DMS53 (cell line): ENCODE measurements at regions not wholly inside any gene's neighbourhood (a gene's known extent, or its start where the extent isn't known, plus 50 kb on each side); places are given as distances from the start of the nearest gene placed in this dataset.

Source experiments
- DNase-seq: peaks from one replicate; lab custom pipeline; 2025; lab: John Stamatoyannopoulos, UW

GRCh38 chr10:111131168-111131799, 54.5 kb downstream of the ADRA2A start:
- DNase-seq = peak; percentile 78

DNA sequence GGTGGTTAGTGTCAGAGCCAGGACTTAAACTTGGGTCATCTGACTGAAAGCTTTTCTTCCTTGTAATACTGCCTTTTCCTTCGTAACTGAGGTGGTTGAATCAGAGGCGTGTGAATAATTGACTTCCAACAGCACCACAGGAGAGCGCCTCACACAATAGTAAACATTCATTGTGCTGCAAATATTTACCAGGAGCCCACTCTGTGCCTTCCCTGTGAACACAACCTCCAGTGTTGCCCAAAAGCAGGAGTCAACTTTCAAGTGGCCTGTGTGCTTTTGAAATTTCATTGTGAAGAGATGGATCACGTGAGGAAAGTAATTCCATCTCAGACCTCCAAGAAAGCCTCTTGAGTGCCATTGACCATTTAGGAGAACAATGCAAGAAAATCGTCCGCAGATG, 60.2 kb downstream of the ADRA2A start:
- DNase-seq = peak; percentile 67

DNA sequence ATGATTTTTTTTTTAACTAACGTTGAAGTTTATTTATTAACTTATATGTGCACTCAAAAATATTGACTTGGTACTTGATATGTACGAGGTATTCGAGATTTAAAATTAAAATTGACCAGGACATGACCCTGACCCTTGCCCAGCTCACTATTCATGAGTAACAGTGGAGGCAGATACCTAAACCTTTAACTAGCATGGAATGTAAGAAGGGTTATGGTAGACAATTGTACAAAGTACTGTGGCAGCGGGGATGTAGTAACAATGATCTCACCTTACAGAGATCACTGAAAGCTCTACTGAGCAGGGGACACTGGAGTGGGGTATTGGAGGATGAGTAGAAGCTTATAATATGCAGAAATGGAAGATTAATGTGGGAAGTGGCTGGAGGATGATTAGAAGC, 60.8 kb downstream of the ADRA2A start:
- peak; percentile 47 for DNase-seq

GRCh38 chr10:111138544-111138943, 61.7 kb downstream of the ADRA2A start:
- DNase-seq = no peak

DNA sequence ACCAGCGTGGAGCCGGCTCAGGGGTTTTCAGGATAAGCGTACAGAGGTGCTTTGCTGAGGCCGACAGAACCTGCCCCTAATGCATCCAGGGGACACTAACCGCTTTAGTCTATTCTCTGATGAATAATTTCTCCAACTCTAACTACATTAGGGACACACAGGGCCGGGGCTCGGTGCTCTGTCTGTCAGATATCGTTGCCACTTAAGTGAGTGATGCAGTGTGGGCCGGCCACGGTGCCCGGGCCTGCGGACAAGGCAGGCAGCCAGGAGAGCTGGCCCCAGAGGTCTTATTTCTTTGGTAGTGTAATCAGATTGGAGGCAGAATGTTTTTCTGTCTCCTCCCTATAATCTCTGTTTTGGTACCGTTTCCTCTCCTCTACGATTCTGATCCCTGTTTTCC, 62.7 kb downstream of the ADRA2A start:
- DNase-seq = no peak

- DNase-seq = no peak
Observed at GRCh38 chr10:111142092-111142768, 65.4 kb downstream of the ADRA2A start.

GRCh38 chr10:111146025-111146640, 69.3 kb downstream of the ADRA2A start:
- no peak for DNase-seq

GRCh38 chr10:111148025-111148424, 71.2 kb downstream of the ADRA2A start:
- DNase-seq = no peak

GRCh38 chr10:111148440-111148839, 71.6 kb downstream of the ADRA2A start:
- DNase-seq = no peak

DNA sequence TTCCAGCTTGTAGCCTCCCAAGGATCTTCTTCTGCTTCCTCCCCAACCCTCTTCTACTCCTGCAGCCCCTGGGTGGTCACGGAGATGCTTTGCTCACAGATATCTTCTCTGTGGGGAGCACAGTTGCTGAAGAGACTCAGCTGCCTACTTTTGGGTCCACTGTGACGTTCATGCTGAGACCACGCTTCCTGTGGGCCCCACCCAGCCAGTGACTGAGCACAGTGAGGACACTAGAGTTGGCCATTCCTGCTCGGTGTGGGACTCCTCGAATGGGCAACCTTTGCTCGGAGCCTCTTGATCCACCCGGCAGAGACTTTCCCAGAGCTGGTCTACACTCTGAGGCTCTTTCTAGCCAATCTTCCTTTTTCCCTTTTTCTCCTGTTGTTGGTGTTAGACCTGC, 73.9 kb downstream of the ADRA2A start:
- DNase-seq = no peak

GRCh38 chr10:111151595-111152307, 74.9 kb downstream of the ADRA2A start:
- DNase-seq = peak; percentile 36

- no peak for DNase-seq
Observed at GRCh38 chr10:111156754-111157153, 79.9 kb downstream of the ADRA2A start.

GRCh38 chr10:111158595-111158994, 81.8 kb downstream of the ADRA2A start:
- DNase-seq = no peak

DNA sequence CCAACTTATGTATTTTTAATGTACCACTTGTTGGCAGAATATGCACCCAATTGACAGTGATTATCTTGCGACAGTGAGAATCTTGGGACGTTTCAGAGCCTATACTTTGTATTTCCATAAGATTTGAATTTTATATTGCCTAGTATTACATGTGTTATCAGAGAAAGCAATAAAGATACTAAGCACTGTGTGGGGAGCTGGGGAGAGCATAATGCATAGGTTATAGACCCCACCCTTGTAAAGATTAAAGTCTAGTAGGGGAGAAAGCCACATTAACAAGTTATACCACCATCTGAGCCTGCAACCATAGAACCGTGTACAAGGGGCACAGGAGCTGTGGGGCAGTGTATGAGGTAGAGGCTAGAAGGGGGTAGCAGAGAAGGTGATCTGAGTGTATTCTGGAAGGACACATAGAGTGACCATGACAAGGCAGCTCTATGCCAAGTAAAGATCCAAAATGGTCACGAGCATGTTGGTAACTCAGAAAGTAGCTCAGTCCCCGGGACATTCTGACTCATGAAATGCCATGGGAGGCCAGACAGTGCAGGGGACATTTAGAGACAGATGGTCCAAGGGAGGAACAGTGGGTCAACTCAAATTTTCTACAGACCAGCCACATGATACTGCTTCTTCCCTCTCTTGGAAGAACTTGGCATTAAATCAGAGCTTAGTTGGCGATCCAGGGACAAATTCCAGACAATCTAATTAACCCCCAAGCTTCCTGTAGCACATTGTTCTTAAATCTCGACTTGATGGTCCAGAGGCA, 84.5 kb downstream of the ADRA2A start:
- no peak for DNase-seq

DNA sequence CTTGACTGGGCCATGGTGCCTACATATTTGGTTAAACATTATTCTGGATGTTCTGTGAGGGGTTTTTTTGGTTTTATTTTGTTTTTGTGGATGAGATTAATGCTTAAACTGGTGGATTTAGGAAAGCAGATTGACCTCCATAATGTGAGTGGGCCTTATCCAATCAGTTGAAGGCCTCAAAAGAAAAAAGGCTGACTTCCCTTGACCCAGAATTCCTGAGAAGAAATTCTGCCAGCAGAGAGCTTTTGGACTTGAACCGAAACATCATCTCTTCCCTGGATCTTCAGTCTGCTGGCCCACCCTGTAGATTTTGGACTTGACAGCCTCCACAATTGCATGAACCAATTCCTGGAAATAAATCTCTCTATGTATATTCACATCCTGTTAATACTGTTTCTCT, 94.4 kb downstream of the ADRA2A start:
- no peak for DNase-seq

DNA sequence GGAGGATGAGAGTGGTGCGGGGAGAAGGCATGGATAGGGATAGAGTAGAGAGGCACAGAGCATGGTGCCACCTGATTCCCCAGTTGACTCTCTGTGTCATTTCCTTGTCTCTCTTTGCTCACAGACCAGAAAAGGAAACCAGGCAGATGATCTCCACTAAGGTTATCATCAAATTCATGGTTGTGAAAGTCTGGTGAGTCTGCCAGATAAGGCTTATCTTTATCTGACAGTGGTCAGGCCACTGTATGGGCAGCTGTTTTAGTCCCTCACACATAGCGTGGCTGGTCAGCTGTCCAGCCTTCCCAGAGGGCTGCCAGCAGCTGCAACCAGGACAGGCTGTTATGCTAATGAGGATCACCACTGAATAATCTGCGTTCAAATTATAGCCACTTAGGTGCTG, 99.0 kb downstream of the ADRA2A start:
- DNase-seq = no peak

- DNase-seq = no peak
Observed at GRCh38 chr10:111177379-111177778, 100.5 kb downstream of the ADRA2A start.

- no peak for DNase-seq
Observed at GRCh38 chr10:111179514-111179913, 102.7 kb downstream of the ADRA2A start.

DNA sequence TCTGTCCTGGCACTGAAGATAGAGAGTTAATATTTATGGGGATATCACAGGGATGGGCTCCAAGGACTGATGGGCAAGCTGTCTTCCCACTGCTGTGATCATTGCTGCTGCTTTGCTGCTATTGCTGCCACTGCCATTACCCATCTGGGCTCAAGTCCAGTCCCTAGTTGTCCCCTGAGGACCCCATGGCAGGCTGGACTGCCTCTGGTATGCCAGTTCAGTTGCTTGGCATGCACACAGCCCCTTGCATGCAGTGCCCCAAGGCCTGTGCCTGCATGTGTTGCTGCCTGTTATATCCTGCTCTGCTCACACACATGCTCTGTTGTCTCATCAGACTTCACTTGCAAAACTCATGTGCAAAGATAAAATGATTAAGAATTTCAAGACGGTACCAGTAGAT, 109.5 kb downstream of the ADRA2A start:
- no peak for DNase-seq

- no peak for DNase-seq
Observed at GRCh38 chr10:111187096-111187495, 110.3 kb downstream of the ADRA2A start.

- no peak for DNase-seq
Observed at GRCh38 chr10:111199587-111199986, 122.8 kb downstream of the ADRA2A start.
